HG03280 (cell line): ENCODE measurements at regions not wholly inside any gene's neighbourhood (a gene's known extent, or its start where the extent isn't known, plus 50 kb on each side); places are given as distances from the start of the nearest gene placed in this dataset.
A peak's percentile ranks its signal among the peaks of the same experiment; 100 is the strongest.
"Not testable (repeated sequence)": the region's sequence is repeated elsewhere in the genome, so short reads cannot be mapped to it uniquely, and the experiment has no call there.

ENCODE experiments used
- ATAC-seq: cut with Tn5 transposase; IDR thresholded peaks from one replicate; pipeline ENCODE4 v1.9.1; 2021; ENCODE audit warnings: mild to moderate bottlenecking, moderate library complexity; ENCODE audit not compliant: unreplicated experiment

- ATAC-seq, result no peak
Observed at GRCh38 chr2:186164325-186164724, 321.7 kb upstream of the ZC3H15 start.

GRCh38 chr2:186170693-186171092 lies 315.4 kb upstream of the ZC3H15 start:
- no peak for ATAC-seq

- ATAC-seq, result no peak
Observed at GRCh38 chr2:186181625-186182024, 304.4 kb upstream of the ZC3H15 start.

- ATAC-seq, result not testable (repeated sequence)
Observed at GRCh38 chr2:186182366-186182765, 303.7 kb upstream of the ZC3H15 start.

- ATAC-seq, result no peak
Observed at GRCh38 chr2:186183406-186183805, 302.7 kb upstream of the ZC3H15 start.

- ATAC-seq, result no peak
Observed at GRCh38 chr2:186187854-186188253, 298.2 kb upstream of the ZC3H15 start.

- ATAC-seq, result no peak
Observed at GRCh38 chr2:186189816-186190215, 296.2 kb upstream of the ZC3H15 start.

GRCh38 chr2:186195696-186196095 lies 290.4 kb upstream of the ZC3H15 start:
- no peak for ATAC-seq

GRCh38 chr2:186197955-186198354 lies 288.1 kb upstream of the ZC3H15 start:
- no peak for ATAC-seq

GRCh38 chr2:186199029-186199428 lies 287.0 kb upstream of the ZC3H15 start:
- no peak for ATAC-seq

- ATAC-seq, result no peak
Observed at GRCh38 chr2:186201371-186201770, 284.7 kb upstream of the ZC3H15 start.

GRCh38 chr2:186205254-186205911 lies 280.7 kb upstream of the ZC3H15 start:
- ATAC-seq, result no peak

- no peak for ATAC-seq
Observed at GRCh38 chr2:186209532-186209931, 276.5 kb upstream of the ZC3H15 start.

GRCh38 chr2:186220409-186220808 lies 265.7 kb upstream of the ZC3H15 start:
- ATAC-seq, result no peak

- no peak for ATAC-seq
Observed at GRCh38 chr2:186229265-186229664, 256.8 kb upstream of the ZC3H15 start.

- ATAC-seq, result no peak
Observed at GRCh38 chr2:186241874-186242273, 244.2 kb upstream of the ZC3H15 start.

GRCh38 chr2:186254759-186255158 lies 231.3 kb upstream of the ZC3H15 start:
- ATAC-seq, result no peak

- no peak for ATAC-seq
Observed at GRCh38 chr2:186255823-186256222, 230.2 kb upstream of the ZC3H15 start.

GRCh38 chr2:186256540-186256939 lies 229.5 kb upstream of the ZC3H15 start:
- ATAC-seq, result peak; percentile 59

GRCh38 chr2:186263673-186264250 lies 222.3 kb upstream of the ZC3H15 start:
- ATAC-seq, result no peak

- no peak for ATAC-seq
Observed at GRCh38 chr2:186269536-186269935, 216.5 kb upstream of the ZC3H15 start.

GRCh38 chr2:186273953-186274352 lies 212.1 kb upstream of the ZC3H15 start:
- ATAC-seq, result no peak
